Hematopoietic multipotent progenitor cell treated with erythropoietin and hydrocortisone succinate and interleukin-3 and kit ligand, for 15 days (in vitro differentiated cells): ENCODE measurements at regions not wholly inside any gene's neighbourhood (a gene's known extent, or its start where the extent isn't known, plus 50 kb on each side); places are given as distances from the start of the nearest gene placed in this dataset.

Experiments used
- DNase-seq: peaks from one replicate; pipeline ENCODE4 v3.0.0-alpha.2; 2015; ENCODE audit warnings: low spot score

GRCh38 chr13:104314321-104314720, 1248.1 kb upstream of the SLC10A2 start:
- no peak for DNase-seq

- no peak for DNase-seq
Observed at GRCh38 chr13:104310861-104311260, 1244.6 kb upstream of the SLC10A2 start.

- no peak for DNase-seq
Observed at GRCh38 chr13:104309431-104309830, 1243.2 kb upstream of the SLC10A2 start.

- no peak for DNase-seq
Observed at GRCh38 chr13:104301171-104301975, 1235.2 kb upstream of the SLC10A2 start.

- no peak for DNase-seq
Observed at GRCh38 chr13:104297075-104297474, 1230.9 kb upstream of the SLC10A2 start.

GRCh38 chr13:104296286-104296685, 1230.1 kb upstream of the SLC10A2 start:
- DNase-seq = no peak

- no peak for DNase-seq
Observed at GRCh38 chr13:104295537-104295936, 1229.3 kb upstream of the SLC10A2 start.

GRCh38 chr13:104289400-104289799, 1223.2 kb upstream of the SLC10A2 start:
- no peak for DNase-seq

GRCh38 chr13:104288496-104288895, 1222.3 kb upstream of the SLC10A2 start:
- DNase-seq = no peak

GRCh38 chr13:104286566-104287290, 1220.5 kb upstream of the SLC10A2 start:
- DNase-seq = no peak

- DNase-seq = no peak
Observed at GRCh38 chr13:104281910-104282309, 1215.7 kb upstream of the SLC10A2 start.

- no peak for DNase-seq
Observed at GRCh38 chr13:104270731-104271130, 1204.5 kb upstream of the SLC10A2 start.

GRCh38 chr13:104267206-104267811, 1201.1 kb upstream of the SLC10A2 start:
- no peak for DNase-seq

- DNase-seq = no peak
Observed at GRCh38 chr13:104256701-104257100, 1190.5 kb upstream of the SLC10A2 start.

- DNase-seq = peak; percentile 2
Observed at GRCh38 chr13:104253063-104253680, 1187.0 kb upstream of the SLC10A2 start.

- no peak for DNase-seq
Observed at GRCh38 chr13:104251931-104252330, 1185.7 kb upstream of the SLC10A2 start.

GRCh38 chr13:104246955-104247354, 1180.7 kb upstream of the SLC10A2 start:
- no peak for DNase-seq

- DNase-seq = no peak
Observed at GRCh38 chr13:104206450-104207044, 1140.3 kb upstream of the SLC10A2 start.

- DNase-seq = no peak
Observed at GRCh38 chr13:104204177-104204576, 1138.0 kb upstream of the SLC10A2 start.

GRCh38 chr13:104198801-104199200, 1132.6 kb upstream of the SLC10A2 start:
- no peak for DNase-seq

GRCh38 chr13:104196611-104197010, 1130.4 kb upstream of the SLC10A2 start:
- DNase-seq = no peak
